ENCODE measurements at regions not wholly inside any gene's neighbourhood (a gene's known extent, or its start where the extent isn't known, plus 50 kb on each side); places are given as distances from the start of the nearest gene placed in this dataset.
"Not testable (repeated sequence)": the region's sequence is repeated elsewhere in the genome, so short reads cannot be mapped to it uniquely, and the experiment has no call there.

DNA sequence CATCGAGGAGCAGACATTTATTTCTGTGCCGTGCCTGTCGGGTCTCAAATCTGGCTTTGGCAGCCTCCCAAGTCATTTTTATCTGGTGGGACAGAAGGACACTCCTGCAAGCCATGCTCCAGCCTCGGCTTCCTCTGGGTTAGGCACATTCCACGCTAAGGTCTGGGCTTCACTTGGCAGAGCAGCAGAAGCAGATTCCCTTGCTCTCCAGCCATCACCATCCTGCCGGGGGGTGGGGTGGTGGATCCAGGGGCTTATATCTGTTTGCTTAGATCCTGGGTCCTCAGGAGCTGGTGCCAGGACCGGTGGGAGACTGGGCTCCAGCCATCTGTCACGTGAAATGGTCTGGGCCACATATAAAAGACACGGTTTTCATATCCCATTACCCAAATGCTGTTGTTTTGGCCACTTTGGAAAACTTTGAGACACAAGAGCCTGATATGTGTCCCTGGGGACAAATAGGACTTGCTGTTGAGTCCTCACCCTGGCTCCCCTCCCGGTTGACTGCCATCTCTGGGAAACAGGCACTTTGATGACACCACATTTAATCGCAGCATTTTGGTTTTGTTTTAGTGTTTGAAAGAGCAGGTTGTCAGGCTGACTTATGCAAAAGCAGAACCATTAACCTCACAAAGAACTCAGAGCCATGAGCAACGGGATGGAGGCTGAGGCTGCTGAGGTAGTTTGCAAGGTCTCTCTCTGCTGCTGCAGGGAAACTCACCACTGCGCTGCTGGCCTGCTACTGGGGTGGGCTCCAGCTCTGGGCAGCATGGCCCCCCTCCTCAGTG lies 69.6 kb upstream of the PRMT8 start:
- DNase-seq (ENCODE audit: low read depth): no peak

DNA sequence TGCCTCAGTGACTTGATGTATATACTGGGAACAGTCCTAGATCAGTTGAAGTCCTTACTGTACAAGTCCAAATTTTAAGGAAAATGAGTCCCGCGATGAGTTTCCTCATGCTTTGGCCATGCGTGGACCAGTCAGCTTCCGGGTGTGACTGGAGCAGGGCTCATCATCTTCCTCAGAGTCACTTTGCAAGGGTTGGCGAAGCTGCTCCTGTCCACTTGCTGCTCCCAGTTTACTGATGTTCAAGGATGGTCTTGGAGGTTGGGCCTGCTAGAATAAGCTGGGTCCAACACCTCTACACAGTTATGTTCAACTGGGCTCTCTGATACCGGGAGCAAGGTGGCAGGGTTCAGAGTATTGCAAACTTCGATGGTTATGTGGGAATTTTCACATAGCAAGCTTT lies 66.2 kb upstream of the PRMT8 start:
- not testable (repeated sequence) for DNase-seq (ENCODE audit: low read depth)

DNA sequence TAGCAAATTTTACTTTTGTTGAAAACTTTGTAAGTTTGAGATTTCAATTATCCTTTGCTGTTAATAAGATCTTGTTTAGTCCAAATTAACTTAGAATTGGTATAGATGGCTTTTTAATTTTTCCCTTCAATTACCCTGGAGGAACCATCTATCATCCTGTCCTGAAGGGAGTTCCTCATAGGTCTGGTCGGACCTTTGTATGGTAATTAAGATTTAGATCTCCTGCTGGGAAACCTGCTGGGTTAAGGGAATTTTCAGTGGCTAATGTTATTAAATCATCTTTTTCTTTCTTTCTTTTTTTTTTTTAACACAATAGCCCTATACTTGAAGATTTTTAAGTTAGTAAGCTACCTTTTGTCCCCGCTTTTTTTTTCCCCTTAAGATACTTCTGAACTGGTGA lies 63.0 kb upstream of the PRMT8 start:
- no peak for DNase-seq (ENCODE audit: low read depth)

DNA sequence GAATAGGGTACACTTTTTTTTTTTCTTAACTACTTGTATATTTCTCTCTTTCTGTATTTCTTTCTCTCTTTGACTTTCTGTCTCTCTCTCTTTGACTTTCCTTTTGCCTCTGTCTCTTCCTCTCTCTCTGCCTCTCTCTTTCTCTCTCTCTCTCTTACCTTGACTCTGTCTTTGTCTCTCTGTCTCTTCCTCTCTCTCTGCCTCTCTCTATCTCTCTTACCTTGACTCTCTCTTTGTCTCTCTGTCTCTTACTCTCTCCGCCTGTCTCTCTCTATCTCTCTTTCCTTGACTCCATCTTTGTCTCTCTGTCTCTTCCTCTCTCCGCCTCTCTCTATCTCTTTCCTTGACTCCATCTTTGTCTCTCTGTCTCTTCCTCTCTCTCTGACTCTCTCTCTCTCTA lies 62.4 kb upstream of the PRMT8 start:
- no peak for DNase-seq (ENCODE audit: low read depth)

DNA sequence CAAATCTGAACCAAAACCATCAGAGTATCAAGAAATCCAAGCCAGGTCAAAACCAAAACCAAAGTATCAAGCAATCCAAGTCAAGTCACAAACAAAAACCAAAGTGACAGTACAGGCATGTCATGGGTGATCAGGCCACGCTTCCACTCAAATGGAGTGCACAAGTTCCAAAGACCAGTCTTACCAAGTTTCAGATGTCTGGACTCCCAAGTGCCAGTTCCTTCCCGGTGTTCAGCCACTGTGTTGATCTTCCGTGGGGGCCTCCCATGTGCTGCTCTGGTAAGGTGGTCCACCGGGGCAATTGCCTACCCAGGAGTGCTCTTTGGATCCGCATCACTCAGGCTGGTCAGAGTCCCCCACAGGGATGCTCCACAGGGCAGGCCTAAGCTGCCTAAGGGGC lies 61.5 kb upstream of the PRMT8 start:
- DNase-seq (ENCODE audit: low read depth): not testable (repeated sequence)

DNA sequence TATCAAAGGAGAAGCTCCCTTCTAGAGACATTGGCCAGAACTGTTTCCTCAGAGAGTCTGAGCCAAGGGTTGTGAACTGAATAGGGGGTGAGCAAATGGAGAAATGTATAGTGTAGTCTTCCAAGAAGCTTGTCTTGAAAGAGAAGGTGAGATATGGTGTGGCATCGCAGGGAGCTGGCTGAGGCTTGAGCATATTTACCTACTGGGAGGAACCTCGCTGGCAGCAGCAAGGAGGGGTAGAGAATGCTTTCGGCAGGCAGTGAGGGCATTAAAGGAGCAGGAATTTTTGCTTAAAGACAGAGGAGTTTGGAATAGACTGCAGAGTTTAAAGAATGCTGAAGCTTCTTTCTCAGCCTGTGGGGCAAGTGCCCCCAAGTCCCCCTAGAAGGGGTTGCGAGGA lies 59.3 kb upstream of the PRMT8 start:
- DNase-seq (ENCODE audit: low read depth): no peak

DNA sequence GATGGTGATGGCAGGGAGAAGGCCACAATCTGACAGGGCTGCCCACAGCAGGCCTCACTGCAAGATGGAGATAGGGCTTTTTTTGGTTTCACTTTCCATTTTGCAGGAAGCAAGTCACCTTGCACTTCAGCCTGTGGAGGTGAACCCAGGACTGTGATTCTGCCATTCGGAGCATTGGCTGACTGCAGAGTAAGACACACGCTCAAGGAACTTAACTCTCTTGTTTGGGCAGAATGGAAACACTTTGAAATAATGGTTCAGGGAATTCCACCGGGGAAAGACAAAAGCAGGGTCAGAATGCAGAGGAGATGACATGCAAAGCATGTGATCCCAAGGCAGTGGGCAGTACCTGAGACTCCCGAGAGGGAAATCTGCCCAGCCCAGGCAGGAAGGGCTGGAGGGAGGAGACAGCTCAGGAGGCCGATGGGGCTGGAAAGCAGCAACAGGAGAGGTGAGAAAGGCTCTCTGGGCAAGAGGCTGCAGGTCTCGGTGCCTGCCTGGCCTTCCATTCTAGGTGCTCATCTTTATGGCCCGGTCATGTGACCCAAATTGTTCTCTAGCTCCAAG lies 58.7 kb upstream of the PRMT8 start:
- DNase-seq (ENCODE audit: low read depth): no peak

DNA sequence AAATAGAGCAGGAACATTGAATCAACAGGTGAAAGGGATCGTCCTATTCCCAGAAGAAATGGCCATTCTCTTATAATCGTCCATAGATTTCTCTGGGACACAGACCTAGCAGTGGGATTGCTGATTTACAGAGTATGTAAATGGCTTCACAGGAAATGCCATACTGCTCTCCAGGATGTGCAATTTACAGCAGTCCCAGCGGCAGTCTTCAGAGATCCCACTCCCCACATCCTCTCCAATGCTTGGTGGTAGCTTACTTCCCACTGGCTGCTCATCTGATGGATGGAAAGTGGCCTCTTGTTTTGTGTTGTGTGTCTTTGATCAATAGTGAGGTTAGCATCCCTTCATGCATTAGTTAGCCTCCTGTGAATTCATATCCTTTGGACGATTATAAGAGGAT lies 58.1 kb upstream of the PRMT8 start:
- no peak for DNase-seq (ENCODE audit: low read depth)

DNA sequence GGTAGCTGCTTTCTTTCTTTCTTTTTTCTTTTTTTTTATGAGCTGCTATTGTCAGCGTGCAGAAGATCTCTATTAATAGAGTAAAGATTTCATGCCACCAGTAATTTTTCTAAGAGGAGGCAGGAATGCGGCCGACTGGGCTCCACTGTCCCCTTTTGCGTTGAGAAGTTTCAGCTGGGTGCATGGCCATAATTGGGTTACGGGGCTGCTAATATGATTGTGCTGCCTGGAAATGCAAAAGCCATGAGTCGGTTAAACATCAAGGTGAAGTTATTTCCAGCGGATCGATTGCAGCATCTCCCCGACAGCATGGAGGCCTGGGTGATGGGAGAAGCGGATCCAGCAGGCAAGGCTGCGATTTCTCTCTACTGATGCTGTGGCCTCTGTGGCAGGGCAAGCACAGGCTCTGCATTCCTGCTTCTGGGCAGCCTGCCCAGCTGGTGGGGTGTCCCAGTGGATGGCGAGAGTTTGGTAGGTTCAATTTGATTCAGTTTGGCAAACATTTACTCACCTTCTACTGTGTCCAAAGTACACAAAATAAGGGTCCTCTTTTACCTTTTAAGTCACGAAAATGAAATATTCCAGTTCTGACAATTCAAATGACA lies 54.4 kb upstream of the PRMT8 start:
- no peak for DNase-seq (ENCODE audit: low read depth)

DNA sequence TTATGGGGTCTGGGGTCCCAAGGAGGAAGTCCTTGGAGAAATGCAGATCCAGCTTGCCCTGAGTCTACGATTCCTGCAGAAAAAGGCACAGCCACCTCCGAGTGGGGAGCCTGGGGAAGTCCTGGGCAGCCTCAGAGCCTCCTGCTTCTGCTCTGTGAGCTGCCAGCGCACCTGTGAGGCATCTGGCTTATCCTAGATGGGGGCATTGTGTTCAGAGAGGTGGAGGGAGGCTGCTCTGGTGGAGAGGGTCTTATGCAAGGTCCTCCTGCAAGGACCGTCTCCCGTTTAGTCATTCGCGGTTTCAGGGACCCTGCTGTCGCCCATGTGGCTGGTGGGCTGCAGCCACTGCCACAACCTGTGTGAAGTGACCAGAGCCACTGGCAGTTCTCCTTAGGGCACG lies 53.0 kb upstream of the PRMT8 start:
- DNase-seq (ENCODE audit: low read depth): no peak

DNA sequence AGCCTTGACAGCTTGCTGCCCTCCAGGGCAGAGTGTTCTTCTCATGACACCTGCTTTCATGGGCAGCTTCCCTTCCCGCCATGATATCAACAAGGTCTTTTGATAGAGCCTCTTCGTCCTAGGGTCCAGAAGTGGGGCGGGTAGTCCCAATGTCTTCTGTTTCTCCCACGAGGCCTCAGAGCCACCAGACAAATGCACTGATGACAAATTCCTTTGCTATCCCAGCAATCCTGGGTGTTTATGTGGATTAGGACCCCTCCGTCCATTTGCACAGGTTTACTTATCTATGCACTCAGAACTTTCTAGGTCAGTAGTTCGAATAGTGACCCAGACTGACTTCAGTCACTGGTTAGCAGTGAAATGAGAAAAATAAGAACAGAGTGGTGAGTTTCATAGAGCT lies 52.6 kb upstream of the PRMT8 start:
- DNase-seq (ENCODE audit: low read depth): no peak
